WTC11 (cell line): ENCODE measurements at regions not wholly inside any gene's neighbourhood (a gene's known extent, or its start where the extent isn't known, plus 50 kb on each side); places are given as distances from the start of the nearest gene placed in this dataset.
"Not testable (repeated sequence)": the region's sequence is repeated elsewhere in the genome, so short reads cannot be mapped to it uniquely, and the experiment has no call there.

ENCODE experiments used
- ATAC-seq: fragments of 200-7000 bp; cut with Tn5 transposase; 2 replicates; pipeline ENCODE4 v1.10.0; 2021; ENCODE audit warnings: mild to moderate bottlenecking, moderate library complexity
- CTCF ChIA-PET: fragments of 300-600 bp; sonication (Branson Sonifier 250); formaldehyde crosslinking; loops from one replicate; lab custom pipeline; 2021; ENCODE audit warnings: antibody characterized with exemption; lab: Charles Lee
- POLR2A ChIA-PET: fragments of 350-600 bp; sonication (Branson Sonifier 250); formaldehyde crosslinking; loops from one replicate; lab custom pipeline; 2021; ENCODE audit warnings: antibody characterized with exemption; lab: Charles Lee
- DNase-seq: peaks from one replicate; pipeline ENCODE4 v3.0.0; 2021; ENCODE audit warnings: low spot score
- H3K27ac Mint-ChIP-seq: 2 replicates; pipeline ENCODE4 v1.8.0; 2021; ENCODE audit warnings: mixed read lengths
- H3K27me3 Mint-ChIP-seq: 2 replicates; pipeline ENCODE4 v1.8.0; 2021; ENCODE audit warnings: low read depth, mild to moderate bottlenecking, moderate library complexity, mixed read lengths
- H3K36me3 Mint-ChIP-seq: 2 replicates; pipeline ENCODE4 v1.8.0; 2021; ENCODE audit warnings: mixed read lengths
- H3K4me1 Mint-ChIP-seq: 2 replicates; pipeline ENCODE4 v1.8.0; 2022; ENCODE audit warnings: mixed read lengths
- H3K4me3 Mint-ChIP-seq: 2 replicates; pipeline ENCODE4 v1.8.0; 2021; ENCODE audit warnings: mild to moderate bottlenecking, moderate library complexity, mixed read lengths
- H3K9me3 Mint-ChIP-seq: 2 replicates; pipeline ENCODE4 v1.8.0; 2021; ENCODE audit warnings: mixed read lengths
- CBFB ChIP-seq: sonication (generic); formaldehyde crosslinking; IDR thresholded peaks from 2 replicates; pipeline ENCODE4 v1.8.1; 2022; ENCODE audit warnings: mild to moderate bottlenecking, low read depth, missing genetic modification reagents
- CREM ChIP-seq: sonication (generic); formaldehyde crosslinking; IDR thresholded peaks from 2 replicates; pipeline ENCODE4 v1.8.1; 2022; ENCODE audit warnings: mild to moderate bottlenecking, missing genetic modification reagents, moderate library complexity
- ETV6 ChIP-seq: sonication (generic); formaldehyde crosslinking; IDR thresholded peaks from 2 replicates; pipeline ENCODE4 v1.8.1; 2022; ENCODE audit warnings: mild to moderate bottlenecking, missing genetic modification reagents
- ZNF121 ChIP-seq: sonication (generic); formaldehyde crosslinking; IDR thresholded peaks from 2 replicates; pipeline ENCODE4 v1.8.0; 2023; ENCODE audit warnings: missing genetic modification reagents
- ZNF396 ChIP-seq: fragments of 250-450 bp; sonication (Bioruptor Pico); IDR thresholded peaks from 2 replicates; pipeline ENCODE4 v1.8.0; 2021; ENCODE audit warnings: mild to moderate bottlenecking, moderate library complexity, borderline replicate concordance
- TF ChIP-seq, protein P1 (sequence below): fragments of 250-450 bp; sonication (Bioruptor Pico); IDR thresholded peaks from 2 replicates; pipeline ENCODE4 v2.1.2; 2022; ENCODE audit warnings: mild to moderate bottlenecking, moderate library complexity
- TF ChIP-seq, protein P2 (sequence below): sonication (generic); formaldehyde crosslinking; IDR thresholded peaks from 2 replicates; pipeline ENCODE4 v1.8.1; 2022; ENCODE audit warnings: mild to moderate bottlenecking, missing genetic modification reagents, moderate library complexity, borderline replicate concordance
- TF ChIP-seq, protein P3 (sequence below): fragments of 250-450 bp; sonication (Bioruptor Pico); IDR thresholded peaks from 2 replicates; pipeline ENCODE4 v1.8.0; 2021; ENCODE audit warnings: mild to moderate bottlenecking
- TF ChIP-seq, protein P4 (sequence below): sonication (generic); formaldehyde crosslinking; IDR thresholded peaks from 2 replicates; pipeline ENCODE4 v1.8.0; 2022; ENCODE audit warnings: mild to moderate bottlenecking, missing genetic modification reagents
- TF ChIP-seq, protein P5 (sequence below): sonication (generic); formaldehyde crosslinking; IDR thresholded peaks from 2 replicates; pipeline ENCODE4 v1.8.0; 2022; ENCODE audit warnings: mild to moderate bottlenecking, missing genetic modification reagents
- TF ChIP-seq, protein P6 (sequence below): fragments of 250-450 bp; sonication (Bioruptor Pico); IDR thresholded peaks from 2 replicates; pipeline ENCODE4 v1.9.0; 2021; ENCODE audit warnings: mild to moderate bottlenecking

DNA sequence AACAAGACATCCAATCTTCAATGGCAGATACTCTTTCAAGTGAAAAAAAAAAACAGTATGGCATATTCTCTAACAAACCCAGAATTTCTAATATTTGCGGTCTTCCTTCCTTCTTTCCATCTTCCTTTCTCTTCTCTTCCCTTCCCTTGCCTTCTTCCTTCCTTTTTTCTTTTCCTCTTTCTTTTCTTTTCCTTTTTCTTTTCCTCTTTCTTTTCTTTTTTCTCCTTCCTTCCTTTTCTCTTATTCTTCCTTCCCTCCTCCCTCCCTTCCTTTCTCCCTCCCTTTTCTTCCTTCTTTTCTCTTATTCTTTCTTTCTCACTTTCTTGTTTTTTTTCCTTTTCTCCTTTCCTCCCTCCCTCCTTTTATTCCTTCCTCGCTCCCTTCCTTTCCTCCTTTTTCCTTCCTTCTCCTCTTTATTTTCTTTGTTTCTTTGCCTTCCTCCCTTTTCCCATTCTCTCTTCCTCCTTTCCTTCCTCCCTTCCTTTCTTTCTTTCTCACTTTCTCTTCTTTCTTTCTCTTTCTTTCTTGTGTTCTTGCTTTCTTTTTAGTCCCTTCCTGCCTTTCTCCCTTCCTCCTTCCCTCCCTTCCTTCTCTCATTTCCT lies 209.0 kb downstream of the ZNF92 start:
- H3K9me3 Mint-ChIP-seq, H3K4me3 Mint-ChIP-seq, H3K27ac Mint-ChIP-seq, H3K27me3 Mint-ChIP-seq, H3K4me1 Mint-ChIP-seq, ATAC-seq, CTCF ChIA-PET, POLR2A ChIA-PET, DNase-seq, H3K36me3 Mint-ChIP-seq: not testable (repeated sequence)

DNA sequence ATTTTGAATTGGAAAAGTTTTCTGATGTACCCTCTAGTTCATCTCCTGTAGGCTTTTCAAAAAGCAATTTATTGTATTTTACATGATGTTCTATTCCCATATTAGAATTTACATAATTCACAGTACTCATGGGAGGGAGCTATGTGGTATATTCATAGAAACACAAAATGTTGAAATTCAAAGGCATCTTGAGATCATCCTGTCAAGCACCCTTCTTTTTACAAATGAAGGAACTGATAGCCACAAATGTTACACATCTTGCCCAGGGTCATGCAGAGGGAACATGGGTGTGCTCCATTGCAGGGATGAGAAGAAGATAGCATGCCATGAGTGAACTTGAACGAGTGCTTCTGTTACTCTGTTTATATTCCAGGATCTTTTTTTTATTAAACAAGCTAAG lies 228.8 kb downstream of the ZNF92 start:
- POLR2A ChIA-PET, ATAC-seq, H3K4me3 Mint-ChIP-seq, H3K27ac Mint-ChIP-seq, DNase-seq, CTCF ChIA-PET, H3K4me1 Mint-ChIP-seq, H3K36me3 Mint-ChIP-seq, H3K9me3 Mint-ChIP-seq: not testable (repeated sequence)
- H3K27me3 Mint-ChIP-seq, result peaks cover 22% of the 10 kb centered on the region

DNA sequence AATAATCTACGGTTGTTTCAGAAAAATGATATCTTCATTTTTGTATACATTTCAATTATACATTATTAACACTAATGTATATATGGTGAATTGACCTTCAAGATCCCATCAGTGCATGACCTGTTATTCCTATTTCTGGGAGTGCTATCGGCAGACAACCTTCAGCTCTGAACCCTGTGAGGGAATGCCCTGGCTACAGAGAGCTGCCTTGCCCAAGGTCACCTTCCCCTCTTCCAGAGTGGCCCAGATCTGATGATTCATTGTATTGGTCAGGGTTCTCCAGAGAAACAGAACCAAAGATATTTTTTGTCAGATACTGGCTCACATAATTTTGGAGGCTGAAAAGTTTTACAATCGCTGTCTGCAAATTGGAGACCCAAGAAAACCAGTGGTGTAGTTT lies 235.5 kb downstream of the ZNF92 start:
- Mint-ChIP-seq H3K27ac (no peak overlapping the region), H3K4me1 (peaks cover 7% of the 10 kb centered on the region), H3K9me3 (no peaks in the 10 kb centered on the region), H3K4me3 (no peak overlapping the region), H3K36me3 (no peaks in the 10 kb centered on the region), H3K27me3 (peaks cover 13% of the 10 kb centered on the region)
- CTCF ChIA-PET, result no interaction called here
- POLR2A ChIA-PET, result no interaction called here
- ATAC-seq (no peak), DNase-seq (no peak)
- TF ChIP-seq CBFB (CRISPR knock-in tag) (no peak), ZNF121 (CRISPR knock-in tag) (no peak), CREM (CRISPR knock-in tag) (no peak), ETV6 (CRISPR knock-in tag) (no peak), ZNF396 (CRISPR knock-in tag) (no peak)
- TF ChIP-seq, protein P1, sequence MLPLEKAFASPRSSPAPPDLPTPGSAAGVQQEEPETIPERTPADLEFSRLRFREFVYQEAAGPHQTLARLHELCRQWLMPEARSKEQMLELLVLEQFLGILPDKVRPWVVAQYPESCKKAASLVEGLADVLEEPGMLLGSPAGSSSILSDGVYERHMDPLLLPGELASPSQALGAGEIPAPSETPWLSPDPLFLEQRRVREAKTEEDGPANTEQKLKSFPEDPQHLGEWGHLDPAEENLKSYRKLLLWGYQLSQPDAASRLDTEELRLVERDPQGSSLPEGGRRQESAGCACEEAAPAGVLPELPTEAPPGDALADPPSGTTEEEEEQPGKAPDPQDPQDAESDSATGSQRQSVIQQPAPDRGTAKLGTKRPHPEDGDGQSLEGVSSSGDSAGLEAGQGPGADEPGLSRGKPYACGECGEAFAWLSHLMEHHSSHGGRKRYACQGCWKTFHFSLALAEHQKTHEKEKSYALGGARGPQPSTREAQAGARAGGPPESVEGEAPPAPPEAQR (CRISPR knock-in tag), result no peak
- TF ChIP-seq, protein P2, sequence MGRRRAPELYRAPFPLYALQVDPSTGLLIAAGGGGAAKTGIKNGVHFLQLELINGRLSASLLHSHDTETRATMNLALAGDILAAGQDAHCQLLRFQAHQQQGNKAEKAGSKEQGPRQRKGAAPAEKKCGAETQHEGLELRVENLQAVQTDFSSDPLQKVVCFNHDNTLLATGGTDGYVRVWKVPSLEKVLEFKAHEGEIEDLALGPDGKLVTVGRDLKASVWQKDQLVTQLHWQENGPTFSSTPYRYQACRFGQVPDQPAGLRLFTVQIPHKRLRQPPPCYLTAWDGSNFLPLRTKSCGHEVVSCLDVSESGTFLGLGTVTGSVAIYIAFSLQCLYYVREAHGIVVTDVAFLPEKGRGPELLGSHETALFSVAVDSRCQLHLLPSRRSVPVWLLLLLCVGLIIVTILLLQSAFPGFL, result no peak
- TF ChIP-seq, protein P3, sequence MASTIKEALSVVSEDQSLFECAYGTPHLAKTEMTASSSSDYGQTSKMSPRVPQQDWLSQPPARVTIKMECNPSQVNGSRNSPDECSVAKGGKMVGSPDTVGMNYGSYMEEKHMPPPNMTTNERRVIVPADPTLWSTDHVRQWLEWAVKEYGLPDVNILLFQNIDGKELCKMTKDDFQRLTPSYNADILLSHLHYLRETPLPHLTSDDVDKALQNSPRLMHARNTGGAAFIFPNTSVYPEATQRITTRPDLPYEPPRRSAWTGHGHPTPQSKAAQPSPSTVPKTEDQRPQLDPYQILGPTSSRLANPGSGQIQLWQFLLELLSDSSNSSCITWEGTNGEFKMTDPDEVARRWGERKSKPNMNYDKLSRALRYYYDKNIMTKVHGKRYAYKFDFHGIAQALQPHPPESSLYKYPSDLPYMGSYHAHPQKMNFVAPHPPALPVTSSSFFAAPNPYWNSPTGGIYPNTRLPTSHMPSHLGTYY (CRISPR knock-in tag), result no peak
- TF ChIP-seq, protein P4, sequence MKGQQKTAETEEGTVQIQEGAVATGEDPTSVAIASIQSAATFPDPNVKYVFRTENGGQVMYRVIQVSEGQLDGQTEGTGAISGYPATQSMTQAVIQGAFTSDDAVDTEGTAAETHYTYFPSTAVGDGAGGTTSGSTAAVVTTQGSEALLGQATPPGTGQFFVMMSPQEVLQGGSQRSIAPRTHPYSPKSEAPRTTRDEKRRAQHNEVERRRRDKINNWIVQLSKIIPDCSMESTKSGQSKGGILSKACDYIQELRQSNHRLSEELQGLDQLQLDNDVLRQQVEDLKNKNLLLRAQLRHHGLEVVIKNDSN (CRISPR knock-in tag), result no peak
- TF ChIP-seq, protein P5, sequence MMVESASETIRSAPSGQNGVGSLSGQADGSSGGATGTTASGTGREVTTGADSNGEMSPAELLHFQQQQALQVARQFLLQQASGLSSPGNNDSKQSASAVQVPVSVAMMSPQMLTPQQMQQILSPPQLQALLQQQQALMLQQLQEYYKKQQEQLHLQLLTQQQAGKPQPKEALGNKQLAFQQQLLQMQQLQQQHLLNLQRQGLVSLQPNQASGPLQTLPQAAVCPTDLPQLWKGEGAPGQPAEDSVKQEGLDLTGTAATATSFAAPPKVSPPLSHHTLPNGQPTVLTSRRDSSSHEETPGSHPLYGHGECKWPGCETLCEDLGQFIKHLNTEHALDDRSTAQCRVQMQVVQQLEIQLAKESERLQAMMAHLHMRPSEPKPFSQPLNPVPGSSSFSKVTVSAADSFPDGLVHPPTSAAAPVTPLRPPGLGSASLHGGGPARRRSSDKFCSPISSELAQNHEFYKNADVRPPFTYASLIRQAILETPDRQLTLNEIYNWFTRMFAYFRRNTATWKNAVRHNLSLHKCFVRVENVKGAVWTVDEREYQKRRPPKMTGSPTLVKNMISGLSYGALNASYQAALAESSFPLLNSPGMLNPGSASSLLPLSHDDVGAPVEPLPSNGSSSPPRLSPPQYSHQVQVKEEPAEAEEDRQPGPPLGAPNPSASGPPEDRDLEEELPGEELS, result no peak
- TF ChIP-seq, protein P6, sequence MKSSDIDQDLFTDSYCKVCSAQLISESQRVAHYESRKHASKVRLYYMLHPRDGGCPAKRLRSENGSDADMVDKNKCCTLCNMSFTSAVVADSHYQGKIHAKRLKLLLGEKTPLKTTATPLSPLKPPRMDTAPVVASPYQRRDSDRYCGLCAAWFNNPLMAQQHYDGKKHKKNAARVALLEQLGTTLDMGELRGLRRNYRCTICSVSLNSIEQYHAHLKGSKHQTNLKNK, result no peak

DNA sequence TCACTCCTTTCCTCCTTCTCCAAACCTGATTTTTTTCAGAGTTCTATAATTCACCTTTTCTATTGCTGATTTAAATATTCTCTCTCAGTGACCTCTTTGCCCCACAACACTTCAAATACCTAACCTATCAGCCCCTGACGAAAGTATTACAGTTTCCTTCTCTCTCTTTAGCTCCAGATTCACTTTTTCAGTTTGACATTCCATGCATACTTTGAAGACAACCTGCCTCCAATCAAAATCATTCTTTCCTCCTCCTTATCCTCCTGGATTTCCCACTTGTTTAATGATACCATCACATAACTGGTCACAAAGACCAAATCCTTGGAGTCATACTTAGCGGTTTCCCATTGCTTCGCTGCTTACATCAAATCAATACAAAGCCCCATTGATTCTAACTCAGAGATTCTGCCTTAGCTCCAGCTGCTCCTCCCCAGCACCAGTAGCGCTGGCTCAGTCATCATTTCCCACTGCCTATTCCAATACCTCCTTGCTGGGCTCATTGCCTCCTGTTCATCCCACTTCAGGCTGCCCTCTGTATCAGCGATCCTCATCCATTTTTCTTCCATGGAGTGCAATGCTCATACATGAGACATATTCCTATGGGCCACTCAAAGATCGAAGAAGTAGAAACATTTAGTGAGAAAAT lies 240.1 kb downstream of the ZNF92 start:
- peak; percentile 77 for ATAC-seq
- H3K27ac Mint-ChIP-seq, H3K4me3 Mint-ChIP-seq, H3K27me3 Mint-ChIP-seq, DNase-seq, H3K9me3 Mint-ChIP-seq, H3K36me3 Mint-ChIP-seq, CTCF ChIA-PET, POLR2A ChIA-PET, H3K4me1 Mint-ChIP-seq: not testable (repeated sequence)

DNA sequence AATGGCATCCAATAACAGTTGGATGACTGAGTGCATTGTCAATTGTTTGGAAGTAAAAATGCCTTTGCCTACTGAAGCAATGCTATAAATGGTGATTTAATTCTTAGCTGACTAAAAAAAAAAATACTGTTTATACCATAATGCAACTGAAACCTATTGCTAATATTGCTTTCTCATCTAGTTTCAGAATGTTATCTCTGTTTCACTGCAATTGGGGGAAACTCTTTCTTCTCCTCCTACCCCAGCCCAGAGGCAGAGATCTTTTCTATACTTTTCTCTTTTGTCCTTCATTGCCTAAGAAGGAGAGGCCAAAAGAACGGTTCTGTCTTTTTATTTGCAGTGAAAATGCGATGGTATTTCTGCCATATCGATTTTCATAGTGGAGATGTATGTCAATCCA lies 242.5 kb downstream of the ZNF92 start:
- H3K36me3 Mint-ChIP-seq, H3K4me3 Mint-ChIP-seq, DNase-seq, H3K9me3 Mint-ChIP-seq, H3K4me1 Mint-ChIP-seq, H3K27me3 Mint-ChIP-seq, ATAC-seq, CTCF ChIA-PET, POLR2A ChIA-PET, H3K27ac Mint-ChIP-seq: not testable (repeated sequence)

DNA sequence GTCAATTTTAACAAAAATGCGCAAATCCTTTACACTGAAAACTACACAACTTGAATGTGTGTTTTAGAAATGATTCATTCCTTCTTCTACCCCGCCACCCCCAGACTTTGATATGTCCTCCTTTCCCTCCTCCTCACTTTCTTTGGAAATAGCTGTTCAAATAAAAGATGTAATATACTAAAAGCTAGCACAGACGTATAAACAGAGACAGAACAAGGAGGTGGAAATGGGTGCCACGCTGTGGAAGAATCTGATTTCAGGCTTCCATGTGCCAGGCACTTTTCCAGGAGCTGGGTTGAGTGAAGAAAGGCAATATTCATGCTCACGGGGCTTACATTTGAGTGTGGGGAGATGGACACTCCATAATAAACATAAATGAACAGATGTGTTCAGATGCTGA lies 246.6 kb downstream of the ZNF92 start:
- peaks cover 16% of the 10 kb centered on the region for H3K4me1 Mint-ChIP-seq
- POLR2A ChIA-PET, CTCF ChIA-PET, ATAC-seq, H3K27me3 Mint-ChIP-seq, H3K36me3 Mint-ChIP-seq, H3K9me3 Mint-ChIP-seq, H3K27ac Mint-ChIP-seq, DNase-seq, H3K4me3 Mint-ChIP-seq: not testable (repeated sequence)
